ENCODE measurements at regions not wholly inside any gene's neighbourhood (a gene's known extent, or its start where the extent isn't known, plus 50 kb on each side); places are given as distances from the start of the nearest gene placed in this dataset.

GRCh38 chr5:33328818-33329217 is 111.9 kb upstream of the TARS1 start:
- Histone ChIP-seq H3K27me3 (ENCODE audit: control insufficient read depth in 2 of 2, insufficient read depth in 2 of 2, low read length in 2 of 2) (no peaks in the 10 kb centered on the region), H4K20me1 (replicated peaks; ENCODE audit: control insufficient read depth, extremely low read depth, insufficient read depth, low read length) (no peaks in the 10 kb centered on the region), H2AFZ (ENCODE audit: low read depth, low read length) (no peak overlapping the region), H3K4me1 (ENCODE audit: control insufficient read depth, extremely low read depth, insufficient read depth, low read length) (peaks cover 10% of the 10 kb centered on the region), H3K9me3 (replicated peaks; ENCODE audit: control insufficient read depth, insufficient read depth, low read length) (no peaks in the 10 kb centered on the region), H3K9ac (replicated peaks; ENCODE audit: extremely low read depth, insufficient read depth, low read length) (no peak overlapping the region), H3K79me2 (ENCODE audit: control insufficient read depth, insufficient read depth, low read length) (no peaks in the 10 kb centered on the region), H3K27ac (ENCODE audit: insufficient read depth, low read depth, low read length) (no peak overlapping the region), H3K9me1 (replicated peaks; ENCODE audit: control insufficient read depth, extremely low read depth, insufficient read depth, low read length) (no peaks in the 10 kb centered on the region), H3K4me2 (ENCODE audit: insufficient read depth, low read length) (no peak overlapping the region), H3K36me3 (ENCODE audit: control insufficient read depth in 2 of 2, extremely low read depth in 1 of 2, insufficient read depth in 2 of 2, low read length in 2 of 2) (no peaks in the 10 kb centered on the region), H3K4me3 (replicated peaks in 1 of 3; ENCODE audit: insufficient read depth in 1 of 3, low read depth in 1 of 3, low read length in 3 of 3) (no peak overlapping the region)
- intact Hi-C loops (cut with micrococcal nuclease) (no loop called here), dilution Hi-C loops (cut with MboI; ENCODE audit: extremely low pct_ligation_motif_present, low sequenced_read_pairs) (no loop called here)
- no TSS peak for BruUV-seq (replicated peaks)
- POLR2A ChIA-PET = no interaction called here
- CTCF ChIA-PET = interaction anchor here (1.0 to 1.3 kb wide), 2 partner anchors 9 kb away, joined by 3 to 4 read pairs; no protein-coding TSS in a partner anchor
- peak; percentile 47 for FAIRE-seq
- peak; percentile 79 for DNase-seq (ENCODE audit: low read depth, low spot score)
- no peak for TF ChIP-seq CTCF (IDR thresholded peaks at IDR 0.05; ENCODE audit: extremely low read depth in 1 of 2, insufficient read depth in 1 of 2, low read depth in 1 of 2, low read length in 2 of 2)
- no peak for TF ChIP-seq GATA2 (IDR thresholded peaks at IDR 0.05; ENCODE audit: insufficient read depth, insufficient read length, low read depth, low read length)
- no peak for TF ChIP-seq MYC (IDR thresholded peaks at IDR 0.05; ENCODE audit: low read depth, low read length)
- no peak for TF ChIP-seq FOS (IDR thresholded peaks at IDR 0.05; ENCODE audit: borderline replicate concordance, insufficient read depth, low read length)
- TF ChIP-seq MAX (IDR thresholded peaks at IDR 0.05; ENCODE audit: insufficient read depth, insufficient read length) = no peak
- no peak for TF ChIP-seq JUN (IDR thresholded peaks at IDR 0.05; ENCODE audit: borderline replicate concordance, insufficient read depth, insufficient read length, low read depth)
- TF ChIP-seq POLR2A (IDR thresholded peaks at IDR 0.05; ENCODE audit: low read depth, low read length) = no peak
- no peak for TF ChIP-seq EZH2 (IDR thresholded peaks at IDR 0.05; ENCODE audit: borderline replicate concordance, low read depth, low read length, severe bottlenecking)
- no peak for TF ChIP-seq POLR2AphosphoS5 (IDR thresholded peaks at IDR 0.05; ENCODE audit: insufficient read depth, low read depth, low read length)

Measured in endothelial cell of umbilical vein (primary cell).